ENCODE measurements at regions not wholly inside any gene's neighbourhood (a gene's known extent, or its start where the extent isn't known, plus 50 kb on each side); places are given as distances from the start of the nearest gene placed in this dataset.
"Not testable (repeated sequence)": the region's sequence is repeated elsewhere in the genome, so short reads cannot be mapped to it uniquely, and the experiment has no call there.

- Histone ChIP-seq H3K27ac (replicated peaks) (no peak overlapping the region), H3K27me3 (ENCODE audit: insufficient read depth, poor library complexity, severe bottlenecking) (no peaks in the 10 kb centered on the region), H3K4me3 (replicated peaks; ENCODE audit: insufficient read depth, low read length) (no peak overlapping the region)
- DNase-seq (ENCODE audit: low read depth in 1 of 2, low spot score in 1 of 2): no peak
- TF ChIP-seq CTCF (IDR thresholded peaks at IDR 0.05; ENCODE audit: insufficient read depth, low read length) (no peak), POLR2AphosphoS5 (IDR thresholded peaks at IDR 0.05; ENCODE audit: low read depth) (no peak), SPI1 (IDR thresholded peaks at IDR 0.05; ENCODE audit: borderline replicate concordance, low read depth) (no peak), GABPA (IDR thresholded peaks at IDR 0.05; ENCODE audit: low read depth) (no peak), REST (IDR thresholded peaks at IDR 0.05; ENCODE audit: insufficient replicate concordance, low read depth) (no peak)
Observed at GRCh38 chr13:90276216-90276615, 1071.3 kb upstream of the MIR17HG start.

GRCh38 chr13:90278231-90278630 is 1069.3 kb upstream of the MIR17HG start:
- H3K27ac ChIP-seq (replicated peaks); H3K4me3 ChIP-seq (replicated peaks; ENCODE audit: insufficient read depth, low read length); DNase-seq (ENCODE audit: low read depth in 1 of 2, low spot score in 1 of 2); H3K27me3 ChIP-seq (ENCODE audit: insufficient read depth, poor library complexity, severe bottlenecking): not testable (repeated sequence)

- Histone ChIP-seq H3K27me3 (ENCODE audit: insufficient read depth, poor library complexity, severe bottlenecking) (no peaks in the 10 kb centered on the region), H3K4me3 (replicated peaks; ENCODE audit: insufficient read depth, low read length) (no peak overlapping the region), H3K27ac (replicated peaks) (no peak overlapping the region)
- TF ChIP-seq GABPA (IDR thresholded peaks at IDR 0.05; ENCODE audit: low read depth) (no peak), POLR2AphosphoS5 (IDR thresholded peaks at IDR 0.05; ENCODE audit: low read depth) (no peak), SPI1 (IDR thresholded peaks at IDR 0.05; ENCODE audit: borderline replicate concordance, low read depth) (no peak), CTCF (IDR thresholded peaks at IDR 0.05; ENCODE audit: insufficient read depth, low read length) (no peak), REST (IDR thresholded peaks at IDR 0.05; ENCODE audit: insufficient replicate concordance, low read depth) (no peak)
- no peak for DNase-seq (ENCODE audit: low read depth in 1 of 2, low spot score in 1 of 2)
Observed at GRCh38 chr13:90281709-90282108, 1065.8 kb upstream of the MIR17HG start.

GRCh38 chr13:90287521-90287920 is 1060.0 kb upstream of the MIR17HG start:
- no peak for TF ChIP-seq SPI1 (IDR thresholded peaks at IDR 0.05; ENCODE audit: borderline replicate concordance, low read depth)
- no peak for TF ChIP-seq GABPA (IDR thresholded peaks at IDR 0.05; ENCODE audit: low read depth)
- TF ChIP-seq REST (IDR thresholded peaks at IDR 0.05; ENCODE audit: insufficient replicate concordance, low read depth): no peak
- no peak for TF ChIP-seq CTCF (IDR thresholded peaks at IDR 0.05; ENCODE audit: insufficient read depth, low read length)
- TF ChIP-seq POLR2AphosphoS5 (IDR thresholded peaks at IDR 0.05; ENCODE audit: low read depth): no peak
- Histone ChIP-seq H3K27ac (replicated peaks) (no peak overlapping the region), H3K4me3 (replicated peaks; ENCODE audit: insufficient read depth, low read length) (no peak overlapping the region), H3K27me3 (ENCODE audit: insufficient read depth, poor library complexity, severe bottlenecking) (no peaks in the 10 kb centered on the region)
- no peak for DNase-seq (ENCODE audit: low read depth in 1 of 2, low spot score in 1 of 2)
